ENCODE measurements at regions not wholly inside any gene's neighbourhood (a gene's known extent, or its start where the extent isn't known, plus 50 kb on each side); places are given as distances from the start of the nearest gene placed in this dataset.

GRCh38 chrX:9087271-9088040 lies 53.5 kb upstream of the FAM9B start:
- DNase-seq, result no peak
- in situ Hi-C loops (cut with MboI; ENCODE audit: low pct_unique_long_range_greater_than_20kb, low sequenced_read_pairs), result no loop called here

- DNase-seq, result no peak
- in situ Hi-C loops (cut with MboI; ENCODE audit: low pct_unique_long_range_greater_than_20kb, low sequenced_read_pairs), result no loop called here
These were observed 55.0 kb upstream of the FAM9B start for GRCh38 chrX:9088896-9089295.

GRCh38 chrX:9090766-9091165 lies 56.8 kb upstream of the FAM9B start:
- DNase-seq, result no peak
- in situ Hi-C loops (cut with MboI; ENCODE audit: low pct_unique_long_range_greater_than_20kb, low sequenced_read_pairs), result no loop called here

DNA sequence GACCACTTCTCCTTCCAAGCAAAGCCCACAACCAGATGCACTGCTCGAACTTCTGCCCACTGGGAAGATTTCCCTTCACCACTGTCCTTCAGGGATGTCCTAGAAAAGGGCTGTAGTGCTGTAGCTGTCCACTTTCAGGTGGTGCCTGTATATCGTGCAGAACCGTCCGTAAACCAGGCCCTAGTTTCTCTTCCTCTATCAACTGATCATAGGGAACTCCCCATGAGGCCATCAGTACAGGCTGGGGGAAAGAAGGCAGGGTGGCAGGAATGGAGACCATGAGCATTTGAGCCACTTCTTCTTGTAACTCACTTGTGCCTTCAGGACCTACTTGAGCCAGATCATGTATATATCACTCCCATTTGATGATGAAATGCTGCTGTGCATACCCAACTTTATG lies 57.3 kb upstream of the FAM9B start:
- in situ Hi-C loops (cut with MboI; ENCODE audit: low pct_unique_long_range_greater_than_20kb, low sequenced_read_pairs), result no loop called here

DNA sequence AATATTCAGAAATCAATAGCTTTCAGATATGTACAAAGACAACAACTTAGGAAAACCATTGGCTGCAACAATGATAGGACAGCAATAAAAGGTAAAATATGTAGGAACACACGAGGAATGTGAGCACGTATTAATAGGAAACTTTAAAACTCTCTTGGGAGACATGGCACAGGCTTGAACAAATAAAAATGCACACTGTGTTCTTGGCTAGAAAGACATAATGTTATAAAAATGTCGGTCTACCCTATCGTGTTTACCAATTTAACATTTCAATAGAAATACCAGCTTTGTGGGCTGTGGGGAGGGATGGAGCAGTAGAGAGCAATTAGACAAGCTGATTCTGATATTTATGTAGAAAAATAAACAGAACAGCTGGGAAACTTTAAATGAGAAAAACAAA lies 69.0 kb upstream of the FAM9B start:
- in situ Hi-C loops (cut with MboI; ENCODE audit: low pct_unique_long_range_greater_than_20kb, low sequenced_read_pairs), result no loop called here

More for the DNA sequence above, 57.3 kb upstream of the FAM9B start:
- no peak for DNase-seq

DNA sequence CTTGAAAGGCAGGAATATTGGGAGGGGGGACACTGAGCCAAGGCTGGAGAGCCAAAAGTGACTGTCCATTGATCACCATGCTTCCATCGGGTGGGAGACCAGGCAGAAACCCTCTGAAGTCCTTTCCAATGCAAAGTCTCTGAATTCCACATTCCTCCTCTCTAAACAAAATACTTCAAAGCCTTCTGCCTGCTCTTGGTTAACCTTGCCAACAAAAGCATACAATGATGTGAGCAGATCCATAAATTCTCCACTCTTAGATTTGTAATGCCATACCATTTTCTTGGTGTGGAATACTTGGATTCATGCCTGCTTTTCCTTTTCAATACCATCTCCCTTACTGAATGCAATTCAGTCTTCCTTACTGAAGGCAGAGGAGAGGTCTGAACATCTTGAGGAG lies 74.1 kb upstream of the FAM9B start:
- no peak for DNase-seq
- in situ Hi-C loops (cut with MboI; ENCODE audit: low pct_unique_long_range_greater_than_20kb, low sequenced_read_pairs), result no loop called here

More for the DNA sequence above, 69.0 kb upstream of the FAM9B start:
- DNase-seq, result no peak

GRCh38 chrX:9110808-9111207 lies 76.9 kb upstream of the FAM9B start:
- DNase-seq, result no peak
- in situ Hi-C loops (cut with MboI; ENCODE audit: low pct_unique_long_range_greater_than_20kb, low sequenced_read_pairs), result no loop called here

DNA sequence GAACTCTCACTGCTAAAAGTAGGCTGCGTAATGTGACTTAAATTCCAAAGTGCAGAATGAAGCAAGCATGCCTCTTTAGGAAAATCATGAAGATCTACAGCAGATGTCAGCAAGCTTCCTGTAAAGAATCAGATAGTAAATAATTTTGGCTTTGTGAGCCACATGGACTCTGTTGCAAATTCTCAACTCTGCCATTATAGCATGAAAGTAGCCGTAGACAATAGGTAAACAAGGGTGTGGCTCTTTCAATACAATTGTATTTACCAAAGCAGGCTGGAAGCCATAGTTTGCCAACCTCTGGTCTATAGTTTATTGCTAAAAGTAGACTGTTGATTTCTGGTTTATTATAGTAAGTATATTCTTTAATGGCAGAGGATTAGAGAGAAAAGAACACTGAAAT lies 80.3 kb upstream of the FAM9B start:
- no peak for DNase-seq
- in situ Hi-C loops (cut with MboI; ENCODE audit: low pct_unique_long_range_greater_than_20kb, low sequenced_read_pairs), result no loop called here

DNA sequence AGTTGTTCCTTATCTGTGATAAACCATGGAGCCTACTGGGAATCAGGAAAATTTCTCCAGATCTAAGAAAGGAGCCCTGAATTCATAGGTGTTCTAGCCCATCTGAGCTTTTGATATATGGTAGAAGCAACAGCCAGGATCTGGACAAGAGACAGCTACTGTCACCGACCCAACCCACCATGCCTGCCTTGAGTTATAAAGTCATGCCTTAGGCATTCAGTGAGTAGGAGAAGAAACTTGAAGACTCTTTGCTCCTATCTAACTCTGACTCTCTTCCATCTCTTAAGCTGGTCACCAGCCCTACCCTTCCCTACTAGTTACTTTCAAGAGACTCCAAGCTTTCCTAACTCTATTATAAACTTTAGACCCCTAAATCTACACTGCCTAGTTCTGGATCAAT lies 83.9 kb upstream of the FAM9B start:
- in situ Hi-C loops (cut with MboI; ENCODE audit: low pct_unique_long_range_greater_than_20kb, low sequenced_read_pairs), result no loop called here
- no peak for DNase-seq

GRCh38 chrX:9122519-9123245 lies 88.8 kb upstream of the FAM9B start:
- in situ Hi-C loops (cut with MboI; ENCODE audit: low pct_unique_long_range_greater_than_20kb, low sequenced_read_pairs), result no loop called here
- DNase-seq, result no peak

- in situ Hi-C loops (cut with MboI; ENCODE audit: low pct_unique_long_range_greater_than_20kb, low sequenced_read_pairs), result no loop called here
- DNase-seq, result no peak
These were observed 94.1 kb upstream of the FAM9B start for GRCh38 chrX:9127986-9128385.

- in situ Hi-C loops (cut with MboI; ENCODE audit: low pct_unique_long_range_greater_than_20kb, low sequenced_read_pairs), result no loop called here
- DNase-seq, result no peak
These were observed 96.1 kb upstream of the FAM9B start for GRCh38 chrX:9130031-9130430.

- in situ Hi-C loops (cut with MboI; ENCODE audit: low pct_unique_long_range_greater_than_20kb, low sequenced_read_pairs), result no loop called here
- no peak for DNase-seq
These were observed 97.1 kb upstream of the FAM9B start for GRCh38 chrX:9131066-9131465.

DNA sequence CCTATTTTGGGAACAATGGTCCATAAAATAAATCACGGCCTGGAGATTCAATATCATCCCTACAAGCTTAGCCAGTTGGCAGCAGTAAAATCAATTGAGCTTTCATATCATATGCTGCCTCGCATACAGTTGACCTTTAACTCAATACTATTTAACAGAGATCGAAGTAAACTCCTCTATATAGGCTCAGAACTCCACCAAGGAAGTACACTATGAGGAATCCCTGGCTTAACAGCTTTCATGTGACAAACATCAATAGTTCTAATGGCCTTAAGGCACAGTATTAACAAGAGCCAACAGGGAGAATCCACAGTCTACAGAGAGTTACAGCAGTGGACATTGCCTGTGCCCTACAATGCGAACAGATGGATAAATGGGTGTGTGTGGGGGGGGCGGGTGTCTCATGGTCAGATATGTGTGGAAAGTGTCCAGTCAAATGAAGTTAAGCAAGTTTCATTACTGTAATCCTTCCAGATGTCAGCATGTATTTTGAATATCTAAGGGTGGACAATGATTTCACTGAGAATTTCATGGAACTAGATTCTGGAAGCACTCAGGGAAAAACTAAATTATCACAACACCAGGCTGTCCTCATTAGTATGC lies 98.2 kb upstream of the FAM9B start:
- no peak for DNase-seq
- in situ Hi-C loops (cut with MboI; ENCODE audit: low pct_unique_long_range_greater_than_20kb, low sequenced_read_pairs), result no loop called here

- in situ Hi-C loops (cut with MboI; ENCODE audit: low pct_unique_long_range_greater_than_20kb, low sequenced_read_pairs), result no loop called here
- DNase-seq, result no peak
These were observed 99.5 kb upstream of the FAM9B start for GRCh38 chrX:9133426-9133825.

- in situ Hi-C loops (cut with MboI; ENCODE audit: low pct_unique_long_range_greater_than_20kb, low sequenced_read_pairs), result no loop called here
- no peak for DNase-seq
These were observed 100.4 kb upstream of the FAM9B start for GRCh38 chrX:9134366-9134765.

GRCh38 chrX:9135901-9136510 lies 102.1 kb upstream of the FAM9B start:
- no peak for DNase-seq
- in situ Hi-C loops (cut with MboI; ENCODE audit: low pct_unique_long_range_greater_than_20kb, low sequenced_read_pairs), result no loop called here

DNA sequence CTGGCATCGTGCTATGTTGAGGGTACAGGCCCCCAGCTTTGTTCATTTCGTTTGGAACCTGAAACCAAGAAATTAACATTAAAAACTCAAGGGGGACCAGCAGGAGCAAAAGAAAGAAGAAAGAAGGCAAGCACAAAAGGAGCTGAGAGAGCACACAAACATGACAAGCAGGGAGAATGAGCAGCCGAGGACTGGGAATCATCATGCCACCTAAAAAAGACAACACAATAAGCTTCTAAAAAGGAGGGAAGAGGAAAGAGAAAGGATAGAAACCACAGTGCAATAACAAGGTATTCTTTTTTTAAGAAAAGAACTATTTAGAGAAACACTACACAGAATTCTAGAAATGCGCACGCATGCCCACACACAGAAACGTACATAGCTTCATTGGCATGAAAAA lies 103.2 kb upstream of the FAM9B start:
- DNase-seq, result no peak
- in situ Hi-C loops (cut with MboI; ENCODE audit: low pct_unique_long_range_greater_than_20kb, low sequenced_read_pairs), result no loop called here

- in situ Hi-C loops (cut with MboI; ENCODE audit: low pct_unique_long_range_greater_than_20kb, low sequenced_read_pairs), result no loop called here
- DNase-seq, result no peak
These were observed 107.6 kb upstream of the FAM9B start for GRCh38 chrX:9141496-9141895.

GRCh38 chrX:9144701-9145241 lies 110.8 kb upstream of the FAM9B start:
- peak; percentile 15 for DNase-seq
- in situ Hi-C loops (cut with MboI; ENCODE audit: low pct_unique_long_range_greater_than_20kb, low sequenced_read_pairs), result no loop called here

All from KBM-7 (cell line).